Body of pancreas (tissue), 4 donors: ENCODE measurements at regions not wholly inside any gene's neighbourhood (a gene's known extent, or its start where the extent isn't known, plus 50 kb on each side); places are given as distances from the start of the nearest gene placed in this dataset.

Experiments
- ATAC-seq: fragments of 150-250 bp; one replicate; pipeline ENCODE4 v1.9.1; 2016
- DNase-seq, 4 donors: peaks; one replicate each; pipeline ENCODE4 v3.0.0-alpha.2; 2019
- H3K27ac ChIP-seq, 4 donors: fragments of 200-600 bp; sonication (generic); 1 replicate in 3 of 4; 2 replicates in 1 of 4; pipeline versions ENCODE4 v1.5.1 to v1.6.1; 2016 to 2019; ENCODE audit warnings: mild to moderate bottlenecking in 1 of 4, mixed read lengths in 1 of 4, moderate library complexity in 1 of 4
- H3K27me3 ChIP-seq, 2 donors: fragments of 200-600 bp; sonication (generic); one replicate each; pipeline ENCODE4 v1.6.0; 2016; ENCODE audit warnings: mild to moderate bottlenecking in 1 of 2
- H3K36me3 ChIP-seq, 2 donors: fragments of 200-600 bp; sonication (generic); replicated peaks in 1 of 2; 2 replicates each; pipeline ENCODE4 v1.5.1; 2016; ENCODE audit warnings: low read depth in 2 of 2; ENCODE audit not compliant: insufficient read depth in 1 of 2
- H3K4me1 ChIP-seq: fragments of 200-600 bp; sonication (generic); one replicate; pipeline ENCODE4 v1.6.0; 2016
- H3K4me3 ChIP-seq, 2 donors: fragments of 200-600 bp; sonication (generic); 1 replicate in 1 of 2; 2 replicates in 1 of 2; pipeline ENCODE4 v1.5.1; 2016 to 2019
- H3K9me3 ChIP-seq, 3 donors: fragments of 200-600 bp; sonication (generic); 1 replicate in 2 of 3; 2 replicates in 1 of 3; pipeline ENCODE4 v1.5.1; 2016
- CTCF ChIP-seq, 7 experiments: fragments of 450-650 bp in 4 of 7; fragments of 200-600 bp in 3 of 7; sonication (generic) in 3 of 7; IDR thresholded peaks; one replicate each; pipeline ENCODE4 v1.5.1; 2016 to 2019; ENCODE audit warnings: antibody characterized with exemption in 7 of 7
- POLR2A ChIP-seq, 3 donors: fragments of 450-650 bp; IDR thresholded peaks; one replicate each; pipeline ENCODE4 v1.6.1; 2016; ENCODE audit warnings: antibody characterized with exemption in 3 of 3, mild to moderate bottlenecking in 2 of 3
- WGBS, 2 donors: methylation state at CpG; one replicate each; pipeline ENCODE4 v1.1.5; 2017; 5-methylcytosine and 5-hydroxymethylcytosine counted together
- intact Hi-C: fragments of 100-400 bp; cut with DNase I; formaldehyde crosslinking; loops from one replicate; pipeline ENCODE4 v1.15.1; 2023

GRCh38 chr4:175431694-175432093, 380.4 kb downstream of the GPM6A start:
- Histone ChIP-seq H3K4me1 (no peaks in the 10 kb centered on the region), H3K36me3 (no peaks in the 10 kb centered on the region), H3K27ac (no peak overlapping the region), H3K4me3 (no peak overlapping the region), H3K9me3 (no peaks in the 10 kb centered on the region), H3K27me3 (no peaks in the 10 kb centered on the region)
- ATAC-seq = no peak
- intact Hi-C loops = no loop called here
- 38 to 41% methylated on average over 1 of the region's 1 CpG for WGBS, 2 donors
- DNase-seq = no peak
- TF ChIP-seq CTCF (IDR thresholded peaks at IDR 0.05) = no peak
- TF ChIP-seq POLR2A (IDR thresholded peaks at IDR 0.05) = no peak

GRCh38 chr4:175435381-175435783, 376.7 kb downstream of the GPM6A start:
- Histone ChIP-seq H3K27ac (no peak overlapping the region), H3K4me1 (no peaks in the 10 kb centered on the region), H3K36me3 (no peaks in the 10 kb centered on the region), H3K9me3 (no peaks in the 10 kb centered on the region), H3K27me3 (no peaks in the 10 kb centered on the region), H3K4me3 (no peak overlapping the region)
- intact Hi-C loops = no loop called here
- TF ChIP-seq CTCF (IDR thresholded peaks at IDR 0.05) = no peak
- TF ChIP-seq POLR2A (IDR thresholded peaks at IDR 0.05) = no peak
- WGBS, 2 donors = 56 to 58% methylated on average over 4 of the region's 4 CpGs
- ATAC-seq (no peak), DNase-seq (peak in 1 of 4 donors; percentile 6)

- no peaks in the 10 kb centered on the region for H3K36me3 ChIP-seq
- H3K9me3 ChIP-seq = no peaks in the 10 kb centered on the region
- no peaks in the 10 kb centered on the region for H3K4me1 ChIP-seq
- no peak overlapping the region for H3K27ac ChIP-seq
- no peak overlapping the region for H3K4me3 ChIP-seq
- WGBS, 2 donors = 60 to 79% methylated on average over 1 of the region's 1 CpG
- intact Hi-C loops = no loop called here
- no peak for ATAC-seq
- TF ChIP-seq POLR2A (IDR thresholded peaks at IDR 0.05) (no peak), CTCF (IDR thresholded peaks at IDR 0.05) (no peak)
- no peak for DNase-seq
- no peaks in the 10 kb centered on the region for H3K27me3 ChIP-seq
Observed at GRCh38 chr4:175436196-175436595, 375.9 kb downstream of the GPM6A start.

GRCh38 chr4:175440786-175441185, 371.3 kb downstream of the GPM6A start:
- H3K9me3 ChIP-seq = no peaks in the 10 kb centered on the region
- H3K36me3 ChIP-seq = no peaks in the 10 kb centered on the region
- intact Hi-C loops = no loop called here
- H3K4me1 ChIP-seq = no peaks in the 10 kb centered on the region
- H3K4me3 ChIP-seq = no peak overlapping the region
- no peak for TF ChIP-seq CTCF (IDR thresholded peaks at IDR 0.05)
- WGBS, 2 donors = 38 to 44% methylated on average over 2 of the region's 2 CpGs
- DNase-seq (no peak), ATAC-seq (no peak)
- no peak overlapping the region for H3K27ac ChIP-seq
- H3K27me3 ChIP-seq = no peaks in the 10 kb centered on the region

GRCh38 chr4:175441256-175441655, 370.8 kb downstream of the GPM6A start:
- intact Hi-C loops = no loop called here
- no peak for DNase-seq
- TF ChIP-seq POLR2A (IDR thresholded peaks at IDR 0.05) (no peak), CTCF (IDR thresholded peaks at IDR 0.05) (no peak)
- no peak overlapping the region for H3K4me3 ChIP-seq
- H3K9me3 ChIP-seq = no peaks in the 10 kb centered on the region
- ATAC-seq = no peak
- no peak overlapping the region for H3K27ac ChIP-seq
- H3K4me1 ChIP-seq = no peaks in the 10 kb centered on the region
- H3K27me3 ChIP-seq = no peaks in the 10 kb centered on the region
- WGBS, 2 donors = 57 to 59% methylated on average over 7 of the region's 7 CpGs
- no peaks in the 10 kb centered on the region for H3K36me3 ChIP-seq
